GM06990 (cell line): ENCODE measurements at regions not wholly inside any gene's neighbourhood (a gene's known extent, or its start where the extent isn't known, plus 50 kb on each side); places are given as distances from the start of the nearest gene placed in this dataset.
"Not testable (repeated sequence)": the region's sequence is repeated elsewhere in the genome, so short reads cannot be mapped to it uniquely, and the experiment has no call there.

Source experiments
- DNase-seq: peaks from one replicate; pipeline ENCODE4 v3.0.0-alpha.2; 2011; ENCODE audit not compliant: insufficient read length; ENCODE audit errors: extremely low read depth
- H3K27me3 ChIP-seq: replicated peaks from 2 replicates; pipeline ENCODE4 v1.6.0; 2011; ENCODE audit warnings: low read length; ENCODE audit not compliant: control insufficient read depth, insufficient read depth
- H3K36me3 ChIP-seq: 2 replicates; pipeline ENCODE4 v1.5.1; 2011; ENCODE audit warnings: low read length; ENCODE audit not compliant: control insufficient read depth, insufficient read depth
- H3K4me3 ChIP-seq: replicated peaks from 2 replicates; pipeline ENCODE4 v1.5.1; 2011; ENCODE audit warnings: low read depth, mild to moderate bottlenecking, control low read depth, low read length
- CTCF ChIP-seq: IDR thresholded peaks from 2 replicates; pipeline ENCODE4 v1.5.1; 2011; ENCODE audit warnings: low read length, control low read depth, mild to moderate bottlenecking, inconsistent platforms; ENCODE audit not compliant: insufficient read depth, poor library complexity, severe bottlenecking

GRCh38 chr16:9345880-9346279 is 254.4 kb downstream of the HAPSTR1 start:
- H3K4me3 ChIP-seq, result no peak overlapping the region
- no peaks in the 10 kb centered on the region for H3K36me3 ChIP-seq
- no peaks in the 10 kb centered on the region; the same call in 1 of the 2 replicates for H3K27me3 ChIP-seq
- no peak for DNase-seq
- no peak for TF ChIP-seq CTCF

- no peak for TF ChIP-seq CTCF
- DNase-seq, result no peak
- Histone ChIP-seq H3K27me3 (no peaks in the 10 kb centered on the region; the same call in 1 of the 2 replicates), H3K36me3 (no peaks in the 10 kb centered on the region), H3K4me3 (no peak overlapping the region)
Observed at GRCh38 chr16:9348912-9349311, 257.5 kb downstream of the HAPSTR1 start.

- H3K36me3 ChIP-seq, DNase-seq, H3K4me3 ChIP-seq, H3K27me3 ChIP-seq: not testable (repeated sequence)
Observed at GRCh38 chr16:9349373-9349960, 258.0 kb downstream of the HAPSTR1 start.

GRCh38 chr16:9350119-9350799 is 258.8 kb downstream of the HAPSTR1 start:
- not testable (repeated sequence) for H3K27me3 ChIP-seq, DNase-seq, H3K36me3 ChIP-seq, H3K4me3 ChIP-seq

GRCh38 chr16:9351440-9351839 is 260.0 kb downstream of the HAPSTR1 start:
- no peaks in the 10 kb centered on the region for H3K27me3 ChIP-seq
- no peak overlapping the region for H3K4me3 ChIP-seq
- no peaks in the 10 kb centered on the region for H3K36me3 ChIP-seq
- TF ChIP-seq CTCF, result no peak
- DNase-seq, result no peak

GRCh38 chr16:9351841-9352434 is 260.5 kb downstream of the HAPSTR1 start:
- Histone ChIP-seq H3K4me3 (no peak overlapping the region), H3K27me3 (no peaks in the 10 kb centered on the region), H3K36me3 (no peaks in the 10 kb centered on the region)
- DNase-seq, result no peak
- TF ChIP-seq CTCF, result no peak
